B cell (primary cell): ENCODE measurements at regions not wholly inside any gene's neighbourhood (a gene's known extent, or its start where the extent isn't known, plus 50 kb on each side); places are given as distances from the start of the nearest gene placed in this dataset.

Source experiments
- CTCF ChIP-seq: fragments of 200-600 bp; IDR thresholded peaks from one replicate; pipeline ENCODE4 v1.8.0; 2022; ENCODE audit warnings: antibody characterized with exemption, mild to moderate bottlenecking
- EZH2 ChIP-seq: IDR thresholded peaks from 2 replicates; pipeline ENCODE4 v1.6.1; 2012; ENCODE audit warnings: borderline replicate concordance, low read depth, mild to moderate bottlenecking, moderate library complexity, low read length; ENCODE audit not compliant: insufficient read depth, poor library complexity, severe bottlenecking

DNA sequence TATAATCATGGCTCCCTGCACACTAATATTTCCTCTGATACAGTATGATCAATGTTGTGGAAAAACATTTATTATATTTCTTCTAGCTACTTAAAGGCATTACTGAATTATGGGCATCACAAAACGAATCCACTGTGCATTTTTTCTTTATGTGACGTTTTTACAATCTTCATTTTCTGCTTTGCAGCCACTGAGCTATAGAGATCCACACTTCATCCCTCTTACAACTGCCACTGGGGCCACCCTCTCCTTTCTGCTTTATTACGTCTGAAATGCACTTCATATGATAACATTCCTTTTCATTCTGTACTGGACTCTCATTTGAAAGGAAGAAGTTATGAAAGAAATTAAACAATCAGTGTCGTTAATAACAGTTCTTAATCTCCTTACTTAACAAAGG lies 394.5 kb upstream of the HNRNPA3 start:
- TF ChIP-seq CTCF (no peak), EZH2 (no peak)
